Omental fat pad (tissue), 3 donors: ENCODE measurements at regions not wholly inside any gene's neighbourhood (a gene's known extent, or its start where the extent isn't known, plus 50 kb on each side); places are given as distances from the start of the nearest gene placed in this dataset.

Experiments
- ATAC-seq: fragments of 150-250 bp; one replicate; pipeline ENCODE4 v1.9.1; 2016; ENCODE audit warnings: mild to moderate bottlenecking, moderate library complexity; ENCODE audit not compliant: low FRiP score
- DNase-seq: peaks from one replicate; pipeline ENCODE4 v3.0.0-alpha.2; 2019; ENCODE audit warnings: low spot score
- CTCF ChIP-seq, 3 donors: fragments of 450-650 bp; IDR thresholded peaks; one replicate each; pipeline ENCODE4 v1.5.1; 2016 to 2017; ENCODE audit warnings: antibody characterized with exemption in 3 of 3, mild to moderate bottlenecking in 3 of 3, moderate library complexity in 2 of 3

- TF ChIP-seq CTCF (IDR thresholded peaks at IDR 0.05), result no peak
- DNase-seq, result no peak
- no peak for ATAC-seq
Measured at GRCh38 chr10:65325913-65326312, 1599.9 kb upstream of the LRRTM3 start.

GRCh38 chr10:65328486-65328885 is 1597.3 kb upstream of the LRRTM3 start:
- no peak for TF ChIP-seq CTCF (IDR thresholded peaks at IDR 0.05)
- ATAC-seq (no peak), DNase-seq (no peak)

GRCh38 chr10:65335311-65335710 is 1590.5 kb upstream of the LRRTM3 start:
- ATAC-seq (no peak), DNase-seq (no peak)
- no peak for TF ChIP-seq CTCF (IDR thresholded peaks at IDR 0.05)

GRCh38 chr10:65340340-65340739 is 1585.5 kb upstream of the LRRTM3 start:
- DNase-seq, result no peak
- ATAC-seq, result no peak
- no peak for TF ChIP-seq CTCF (IDR thresholded peaks at IDR 0.05)

GRCh38 chr10:65341323-65341925 is 1584.4 kb upstream of the LRRTM3 start:
- no peak for TF ChIP-seq CTCF (IDR thresholded peaks at IDR 0.05)
- DNase-seq (no peak), ATAC-seq (no peak)

GRCh38 chr10:65342245-65342644 is 1583.6 kb upstream of the LRRTM3 start:
- DNase-seq, result no peak
- no peak for ATAC-seq
- no peak for TF ChIP-seq CTCF (IDR thresholded peaks at IDR 0.05)

- DNase-seq, result no peak
- ATAC-seq, result no peak
- no peak for TF ChIP-seq CTCF (IDR thresholded peaks at IDR 0.05)
Measured at GRCh38 chr10:65346466-65346865, 1579.4 kb upstream of the LRRTM3 start.
